Natural killer cell treated with Interleukin-12 subunit alpha and Interleukin-12 subunit beta and Interleukin-15 and Interleukin-18, amount 100 ng/mL, for 72 hours (primary cell): ENCODE measurements at regions not wholly inside any gene's neighbourhood (a gene's known extent, or its start where the extent isn't known, plus 50 kb on each side); places are given as distances from the start of the nearest gene placed in this dataset.

Experiments
- ATAC-seq, 2 donors: fragments of 150-1000 bp; cut with Tn5 transposase in 1 of 2; sonication (Bioruptor Pico), chemical (Tn5 transposase) in 1 of 2; 2 replicates each; pipeline ENCODE4 v1.10.0; 2021
- DNase-seq: peaks from one replicate; pipeline ENCODE4 v3.0.0; 2022; ENCODE audit warnings: low spot score
- H3K27ac Mint-ChIP-seq, 2 donors: 1 replicate in 1 of 2; 2 replicates in 1 of 2; pipeline ENCODE4 v1.8.0; 2022; ENCODE audit warnings: mixed read lengths in 2 of 2, mild to moderate bottlenecking in 1 of 2, moderate library complexity in 1 of 2
- H3K27me3 Mint-ChIP-seq, 2 donors: 1 replicate in 1 of 2; 2 replicates in 1 of 2; pipeline ENCODE4 v1.8.0; 2022; ENCODE audit warnings: mixed read lengths in 2 of 2
- H3K36me3 Mint-ChIP-seq: one replicate; pipeline ENCODE4 v1.8.0; 2022; ENCODE audit warnings: mixed read lengths
- H3K4me1 Mint-ChIP-seq, 2 donors: 1 replicate in 1 of 2; 2 replicates in 1 of 2; pipeline ENCODE4 v1.8.0; 2022; ENCODE audit warnings: low read depth in 2 of 2, mixed read lengths in 2 of 2, mild to moderate bottlenecking in 1 of 2
- H3K4me3 Mint-ChIP-seq: one replicate; pipeline ENCODE4 v1.8.0; 2022; ENCODE audit warnings: mixed read lengths
- H3K9me3 Mint-ChIP-seq: 2 replicates; pipeline ENCODE4 v1.8.0; 2022; ENCODE audit warnings: mixed read lengths

DNA sequence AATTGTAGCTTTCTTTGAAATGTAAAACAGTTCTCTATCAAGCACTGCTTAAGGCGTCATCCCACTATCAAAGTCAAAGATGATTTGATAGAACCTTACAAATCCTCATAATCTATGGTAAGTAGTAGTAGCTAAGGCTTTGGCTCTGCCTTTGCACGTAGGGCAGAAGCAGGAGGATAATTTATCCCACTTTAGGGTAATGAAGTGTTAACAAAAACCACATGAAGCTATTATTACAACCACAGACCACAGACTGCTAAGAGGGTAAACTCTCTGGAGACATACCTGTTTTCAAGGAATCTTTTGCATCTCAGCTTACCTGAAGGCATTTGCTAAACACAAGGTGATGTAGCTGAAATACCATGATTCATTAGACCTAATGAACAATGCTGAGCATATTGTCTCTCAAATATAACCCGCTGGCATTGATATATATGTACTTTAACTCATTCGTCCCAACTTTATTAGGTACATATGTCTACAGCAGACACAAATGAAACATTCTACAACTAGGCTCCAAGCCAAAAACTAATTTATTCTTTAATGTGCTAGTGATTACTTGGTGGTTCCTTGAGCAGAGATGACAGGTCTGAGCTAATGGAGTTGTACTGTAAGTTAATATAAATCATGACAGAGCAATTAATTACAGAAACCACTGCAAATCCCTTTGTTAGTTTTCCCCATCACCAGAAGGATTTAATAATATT lies 368.8 kb downstream of the ETNK1 start:
- Mint-ChIP-seq H3K27me3 (no peaks in the 10 kb centered on the region), H3K9me3 (no peaks in the 10 kb centered on the region), H3K27ac (no peak overlapping the region), H3K4me3 (no peak overlapping the region), H3K4me1 (no peaks in the 10 kb centered on the region), H3K36me3 (no peaks in the 10 kb centered on the region)
- ATAC-seq (no peak), DNase-seq (no peak)

DNA sequence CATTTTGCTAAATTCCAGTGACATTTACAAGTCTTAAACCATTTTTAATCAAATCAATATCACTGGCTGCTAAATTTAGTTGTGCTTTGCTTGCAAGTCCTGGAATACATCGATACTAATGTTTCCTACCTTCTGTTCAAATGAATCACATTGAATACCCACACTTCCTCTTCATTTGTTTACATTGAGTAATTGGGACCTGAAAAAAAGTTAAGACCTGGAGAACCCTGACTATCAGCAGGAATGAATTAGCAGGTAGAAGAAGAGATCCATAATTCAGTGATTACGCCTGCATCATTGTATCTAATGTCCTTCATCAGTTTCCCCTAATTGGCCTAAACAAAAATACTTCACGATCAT lies 369.3 kb downstream of the ETNK1 start:
- Mint-ChIP-seq H3K27me3 (no peaks in the 10 kb centered on the region), H3K9me3 (peaks cover under 1% of the 10 kb centered on the region), H3K27ac (no peak overlapping the region), H3K36me3 (no peaks in the 10 kb centered on the region), H3K4me1 (no peaks in the 10 kb centered on the region), H3K4me3 (no peak overlapping the region)
- ATAC-seq (no peak), DNase-seq (no peak)

GRCh38 chr12:23001487-23001886 lies 376.5 kb downstream of the ETNK1 start:
- H3K27ac Mint-ChIP-seq, result no peak overlapping the region
- no peak overlapping the region for H3K4me3 Mint-ChIP-seq
- H3K36me3 Mint-ChIP-seq, result no peaks in the 10 kb centered on the region
- no peaks in the 10 kb centered on the region for H3K4me1 Mint-ChIP-seq
- ATAC-seq (no peak), DNase-seq (no peak)
- peaks cover 3% of the 10 kb centered on the region for H3K9me3 Mint-ChIP-seq
- H3K27me3 Mint-ChIP-seq, result no peaks in the 10 kb centered on the region

DNA sequence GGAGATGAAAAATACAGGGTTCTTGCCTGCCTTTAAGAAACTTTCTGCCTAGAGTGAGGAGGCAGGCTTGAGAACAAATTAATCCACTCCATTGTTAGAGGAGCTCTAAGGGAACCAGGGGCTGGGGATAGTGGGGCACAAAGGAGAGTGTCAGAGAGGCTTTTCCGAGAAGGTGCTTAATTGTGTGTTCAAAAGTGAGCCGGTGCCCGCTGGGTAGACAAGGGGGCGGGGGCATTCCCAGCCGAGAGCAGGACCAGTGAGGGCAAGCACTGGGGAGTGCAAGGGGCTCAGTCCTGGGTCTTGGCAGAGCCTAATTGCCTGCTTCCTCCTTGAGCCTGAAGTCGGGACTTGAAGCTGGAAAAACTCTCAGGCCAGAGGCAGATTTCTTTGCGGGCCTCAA lies 377.4 kb downstream of the ETNK1 start:
- ATAC-seq, result no peak
- H3K27ac Mint-ChIP-seq, result no peak overlapping the region
- no peaks in the 10 kb centered on the region for H3K36me3 Mint-ChIP-seq

GRCh38 chr12:23004473-23005020 lies 379.6 kb downstream of the ETNK1 start:
- no peak for ATAC-seq

More for the DNA sequence above, 377.4 kb downstream of the ETNK1 start:
- Mint-ChIP-seq H3K9me3 (peaks cover 6% of the 10 kb centered on the region), H3K27me3 (no peaks in the 10 kb centered on the region), H3K4me1 (no peaks in the 10 kb centered on the region), H3K4me3 (no peak overlapping the region)
- no peak for DNase-seq

GRCh38 chr12:23005387-23005786 lies 380.4 kb downstream of the ETNK1 start:
- Mint-ChIP-seq H3K27ac (no peak overlapping the region), H3K9me3 (peaks cover 3% of the 10 kb centered on the region), H3K4me3 (no peak overlapping the region), H3K36me3 (no peaks in the 10 kb centered on the region), H3K27me3 (no peaks in the 10 kb centered on the region), H3K4me1 (no peaks in the 10 kb centered on the region)
- no peak for ATAC-seq
- no peak for DNase-seq

More at GRCh38 chr12:23004473-23005020, 379.6 kb downstream of the ETNK1 start:
- Mint-ChIP-seq H3K4me1 (no peaks in the 10 kb centered on the region), H3K27ac (no peak overlapping the region), H3K27me3 (no peaks in the 10 kb centered on the region), H3K4me3 (no peak overlapping the region), H3K9me3 (peaks cover 3% of the 10 kb centered on the region), H3K36me3 (no peaks in the 10 kb centered on the region)
- DNase-seq, result no peak

- Mint-ChIP-seq H3K27ac (no peak overlapping the region), H3K36me3 (no peaks in the 10 kb centered on the region), H3K4me1 (no peaks in the 10 kb centered on the region), H3K27me3 (no peaks in the 10 kb centered on the region), H3K4me3 (no peak overlapping the region), H3K9me3 (peaks cover 3% of the 10 kb centered on the region)
- ATAC-seq (no peak), DNase-seq (no peak)
Measured at GRCh38 chr12:23006413-23006812, 381.4 kb downstream of the ETNK1 start.

DNA sequence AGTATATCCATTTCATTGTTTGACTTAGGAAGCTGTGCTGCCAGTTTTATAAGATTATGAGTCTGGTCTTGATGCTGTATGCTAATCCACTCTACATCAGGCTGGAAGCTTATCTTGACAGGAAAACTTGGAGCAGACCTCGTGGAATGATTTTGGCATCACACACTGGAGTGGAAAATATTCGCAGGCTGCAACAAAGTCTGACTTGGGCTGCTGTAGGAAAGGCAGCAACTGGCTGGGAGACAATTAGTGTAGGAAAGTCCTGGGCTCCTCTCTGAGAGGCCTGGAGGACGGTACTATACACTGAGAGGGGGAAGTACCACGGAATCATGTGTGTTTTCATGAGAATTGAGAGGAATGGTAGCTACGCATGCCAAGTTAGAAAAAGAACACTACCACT lies 383.7 kb downstream of the ETNK1 start:
- Mint-ChIP-seq H3K36me3 (no peaks in the 10 kb centered on the region), H3K4me3 (no peak overlapping the region), H3K4me1 (no peaks in the 10 kb centered on the region), H3K27me3 (no peaks in the 10 kb centered on the region), H3K27ac (no peak overlapping the region), H3K9me3 (peaks cover 7% of the 10 kb centered on the region)
- ATAC-seq (no peak), DNase-seq (no peak)

DNA sequence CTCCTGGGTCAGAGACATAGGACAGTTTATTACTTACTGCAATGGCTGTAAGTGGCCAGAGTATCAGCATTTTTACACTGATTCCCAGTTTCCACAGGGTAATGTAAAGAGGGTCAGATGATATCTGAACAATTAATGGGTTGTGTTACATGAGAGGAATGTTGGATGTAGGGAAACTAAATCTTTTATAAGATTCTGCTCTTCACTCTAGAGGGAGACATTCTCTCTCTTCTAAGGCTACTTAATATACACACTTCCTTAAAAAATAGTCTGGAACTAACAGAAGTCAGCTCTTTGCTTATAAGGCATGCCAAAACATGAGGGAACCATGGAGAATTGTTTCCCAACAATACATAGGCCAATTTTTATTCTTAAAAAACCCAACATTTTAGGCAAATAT lies 389.8 kb downstream of the ETNK1 start:
- no peak for ATAC-seq
- no peak overlapping the region for H3K27ac Mint-ChIP-seq
- H3K9me3 Mint-ChIP-seq, result peaks cover 8% of the 10 kb centered on the region
- DNase-seq, result no peak
- H3K27me3 Mint-ChIP-seq, result no peaks in the 10 kb centered on the region
- H3K36me3 Mint-ChIP-seq, result no peaks in the 10 kb centered on the region
- no peaks in the 10 kb centered on the region for H3K4me1 Mint-ChIP-seq
- H3K4me3 Mint-ChIP-seq, result no peak overlapping the region

- DNase-seq (no peak), ATAC-seq (no peak)
- no peaks in the 10 kb centered on the region for H3K27me3 Mint-ChIP-seq
- peaks cover 10% of the 10 kb centered on the region for H3K9me3 Mint-ChIP-seq
- no peaks in the 10 kb centered on the region for H3K36me3 Mint-ChIP-seq
- no peak overlapping the region for H3K27ac Mint-ChIP-seq
- H3K4me3 Mint-ChIP-seq, result no peak overlapping the region
- H3K4me1 Mint-ChIP-seq, result no peaks in the 10 kb centered on the region
Measured at GRCh38 chr12:23025372-23026016, 400.5 kb downstream of the ETNK1 start.

GRCh38 chr12:23028158-23028802 lies 403.3 kb downstream of the ETNK1 start:
- Mint-ChIP-seq H3K36me3 (no peaks in the 10 kb centered on the region), H3K27me3 (no peaks in the 10 kb centered on the region), H3K4me3 (no peak overlapping the region), H3K9me3 (peaks cover 3% of the 10 kb centered on the region), H3K4me1 (no peaks in the 10 kb centered on the region), H3K27ac (no peak overlapping the region)
- no peak for DNase-seq
- ATAC-seq, result no peak

DNA sequence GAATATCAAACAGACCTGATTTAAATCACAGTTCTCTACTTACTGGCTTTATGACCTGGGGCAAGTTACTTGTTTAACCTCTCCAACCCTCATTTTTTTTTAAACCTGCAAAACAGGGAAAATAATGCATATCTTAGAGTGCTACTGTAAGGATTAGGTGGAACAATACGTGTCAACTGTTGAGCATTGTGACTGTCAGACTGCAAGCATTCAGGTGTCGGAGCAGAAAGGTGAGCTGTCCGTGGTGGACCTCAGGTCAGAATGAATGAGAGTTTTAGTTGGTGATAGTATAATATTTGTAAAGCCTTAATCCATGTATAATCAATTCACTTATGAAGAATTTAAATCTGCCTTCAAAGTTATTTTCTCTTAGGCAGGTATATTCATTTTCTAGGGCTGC lies 404.2 kb downstream of the ETNK1 start:
- no peak overlapping the region for H3K4me3 Mint-ChIP-seq
- H3K9me3 Mint-ChIP-seq, result peaks cover 3% of the 10 kb centered on the region
- DNase-seq, result no peak
- no peak overlapping the region for H3K27ac Mint-ChIP-seq
- H3K36me3 Mint-ChIP-seq, result no peaks in the 10 kb centered on the region
- H3K27me3 Mint-ChIP-seq, result no peaks in the 10 kb centered on the region
- ATAC-seq, result no peak
- H3K4me1 Mint-ChIP-seq, result no peaks in the 10 kb centered on the region

DNA sequence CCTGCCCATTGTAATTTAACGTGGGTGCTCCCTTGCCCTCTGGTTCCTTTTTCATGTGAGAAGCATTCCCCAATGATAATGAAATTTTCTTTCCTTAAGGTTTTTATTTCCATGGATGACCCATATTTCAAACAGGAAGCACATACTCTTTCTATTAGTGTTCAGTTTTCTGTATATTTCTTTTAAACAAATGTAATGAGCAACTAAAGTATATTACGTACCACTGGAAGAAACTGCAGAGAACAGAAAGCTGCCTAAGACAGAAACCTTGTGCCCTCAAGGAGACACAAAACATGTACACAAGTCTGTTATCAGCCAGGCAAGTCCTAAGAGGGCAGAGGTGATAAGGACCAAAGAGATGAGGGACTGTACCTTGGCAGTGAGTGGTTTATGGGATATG lies 414.9 kb downstream of the ETNK1 start:
- ATAC-seq (no peak), DNase-seq (no peak)
- Mint-ChIP-seq H3K36me3 (no peaks in the 10 kb centered on the region), H3K9me3 (peaks cover 4% of the 10 kb centered on the region), H3K27ac (no peak overlapping the region), H3K4me3 (no peak overlapping the region), H3K4me1 (no peaks in the 10 kb centered on the region), H3K27me3 (no peaks in the 10 kb centered on the region)

DNA sequence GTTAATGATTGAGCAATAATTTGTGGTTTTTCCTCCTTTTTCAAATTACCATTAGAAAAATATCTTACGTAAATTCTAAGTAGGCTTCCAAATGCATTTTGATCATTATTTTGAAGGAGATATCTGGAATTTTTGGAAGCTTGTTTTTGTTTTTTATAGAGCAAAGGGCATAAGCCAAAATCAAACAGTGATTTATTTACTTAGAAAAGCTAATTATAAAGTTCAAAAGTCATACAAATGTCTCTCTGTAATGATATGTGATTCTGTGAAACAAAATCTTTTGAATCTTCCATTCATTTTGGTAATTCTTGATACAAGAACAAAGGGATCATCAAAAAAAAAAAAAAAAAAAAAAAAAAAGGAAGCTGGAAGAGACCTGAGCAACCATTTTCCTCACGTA lies 416.8 kb downstream of the ETNK1 start:
- Mint-ChIP-seq H3K27ac (no peak overlapping the region), H3K4me3 (no peak overlapping the region), H3K27me3 (no peaks in the 10 kb centered on the region), H3K36me3 (no peaks in the 10 kb centered on the region), H3K9me3 (peaks cover 4% of the 10 kb centered on the region), H3K4me1 (no peaks in the 10 kb centered on the region)
- ATAC-seq (no peak), DNase-seq (no peak)
